ENCODE measurements at regions not wholly inside any gene's neighbourhood (a gene's known extent, or its start where the extent isn't known, plus 50 kb on each side); places are given as distances from the start of the nearest gene placed in this dataset.

DNA sequence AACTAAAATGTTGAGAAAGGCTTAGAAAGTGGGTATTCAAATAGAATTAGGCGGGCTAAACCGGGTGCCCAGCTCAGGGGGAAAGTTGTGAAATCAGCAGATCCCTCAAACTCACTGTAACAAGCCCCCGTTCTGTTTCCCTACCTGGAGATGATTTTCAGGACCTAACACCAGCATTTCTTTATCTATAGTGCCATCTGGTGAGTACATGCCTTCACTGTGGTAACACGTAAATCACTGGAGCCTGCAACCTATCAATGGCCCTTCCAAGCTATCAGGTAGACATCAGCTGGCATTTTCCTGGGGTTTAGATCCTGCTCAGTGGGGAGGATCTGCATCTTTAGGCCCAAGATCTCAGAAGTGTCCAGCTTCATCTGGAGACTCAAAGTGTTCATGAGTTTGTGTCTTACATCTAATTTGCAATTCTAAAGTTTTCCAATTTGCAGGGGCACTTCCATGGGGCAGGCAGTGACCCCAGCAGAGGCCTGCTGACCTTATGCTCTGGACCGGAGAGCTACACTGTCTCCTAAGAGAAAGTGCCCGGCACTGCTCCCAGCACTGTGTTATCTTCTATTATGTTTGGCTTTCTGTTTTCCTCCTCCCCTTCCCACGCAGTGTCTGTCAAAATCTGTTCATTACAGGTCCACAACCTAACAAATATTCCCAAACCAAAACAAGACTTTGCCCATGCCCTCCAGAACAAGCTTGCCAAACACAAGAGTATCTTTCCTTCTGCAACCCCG, 132.5 kb downstream of the LSM5 start:
- no peaks in the 10 kb centered on the region for H3K4me1 ChIP-seq (ENCODE audit: control insufficient read depth in 4 of 4, insufficient read depth in 4 of 4, low read length in 3 of 4)
- no peak overlapping the region for H3K27ac ChIP-seq (ENCODE audit: low read depth in 1 of 2, low read length in 2 of 2)
- no peak overlapping the region for H3K9ac ChIP-seq (ENCODE audit: low read depth in 1 of 2, low read length in 2 of 2)
- WGBS, result 36% methylated on average over 8 of the region's 8 CpGs
- TF ChIP-seq MAX (IDR thresholded peaks at IDR 0.05) (no peak), HNF4G (IDR thresholded peaks at IDR 0.05) (no peak), HNF4A (conservative IDR thresholded peaks at IDR 0.05) (no peak), JUND (IDR thresholded peaks at IDR 0.05) (no peak), RAD21 (IDR thresholded peaks at IDR 0.05) (no peak), FOXA1 (IDR thresholded peaks at IDR 0.05) (no peak), FOXA2 (IDR thresholded peaks at IDR 0.05) (no peak), RXRA (IDR thresholded peaks at IDR 0.05) (no peak), TAF1 (conservative IDR thresholded peaks at IDR 0.05) (no peak), EGR1 (IDR thresholded peaks at IDR 0.05; ENCODE audit: low read depth in 2 of 2) (no peak), GABPA (IDR thresholded peaks at IDR 0.05 in 1 of 2, conservative IDR thresholded peaks at IDR 0.05 in 1 of 2) (no peak), YY1 (IDR thresholded peaks at IDR 0.05) (no peak), NR2F2 (IDR thresholded peaks at IDR 0.05) (no peak), SP1 (IDR thresholded peaks at IDR 0.05) (no peak)
- TF ChIP-seq, protein P1, sequence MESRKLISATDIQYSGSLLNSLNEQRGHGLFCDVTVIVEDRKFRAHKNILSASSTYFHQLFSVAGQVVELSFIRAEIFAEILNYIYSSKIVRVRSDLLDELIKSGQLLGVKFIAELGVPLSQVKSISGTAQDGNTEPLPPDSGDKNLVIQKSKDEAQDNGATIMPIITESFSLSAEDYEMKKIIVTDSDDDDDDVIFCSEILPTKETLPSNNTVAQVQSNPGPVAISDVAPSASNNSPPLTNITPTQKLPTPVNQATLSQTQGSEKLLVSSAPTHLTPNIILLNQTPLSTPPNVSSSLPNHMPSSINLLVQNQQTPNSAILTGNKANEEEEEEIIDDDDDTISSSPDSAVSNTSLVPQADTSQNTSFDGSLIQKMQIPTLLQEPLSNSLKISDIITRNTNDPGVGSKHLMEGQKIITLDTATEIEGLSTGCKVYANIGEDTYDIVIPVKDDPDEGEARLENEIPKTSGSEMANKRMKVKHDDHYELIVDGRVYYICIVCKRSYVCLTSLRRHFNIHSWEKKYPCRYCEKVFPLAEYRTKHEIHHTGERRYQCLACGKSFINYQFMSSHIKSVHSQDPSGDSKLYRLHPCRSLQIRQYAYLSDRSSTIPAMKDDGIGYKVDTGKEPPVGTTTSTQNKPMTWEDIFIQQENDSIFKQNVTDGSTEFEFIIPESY (IDR thresholded peaks at IDR 0.05), result no peak
- TF ChIP-seq, protein P2, sequence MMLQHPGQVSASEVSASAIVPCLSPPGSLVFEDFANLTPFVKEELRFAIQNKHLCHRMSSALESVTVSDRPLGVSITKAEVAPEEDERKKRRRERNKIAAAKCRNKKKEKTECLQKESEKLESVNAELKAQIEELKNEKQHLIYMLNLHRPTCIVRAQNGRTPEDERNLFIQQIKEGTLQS (IDR thresholded peaks at IDR 0.05), result no peak
- TF ChIP-seq, protein P3, sequence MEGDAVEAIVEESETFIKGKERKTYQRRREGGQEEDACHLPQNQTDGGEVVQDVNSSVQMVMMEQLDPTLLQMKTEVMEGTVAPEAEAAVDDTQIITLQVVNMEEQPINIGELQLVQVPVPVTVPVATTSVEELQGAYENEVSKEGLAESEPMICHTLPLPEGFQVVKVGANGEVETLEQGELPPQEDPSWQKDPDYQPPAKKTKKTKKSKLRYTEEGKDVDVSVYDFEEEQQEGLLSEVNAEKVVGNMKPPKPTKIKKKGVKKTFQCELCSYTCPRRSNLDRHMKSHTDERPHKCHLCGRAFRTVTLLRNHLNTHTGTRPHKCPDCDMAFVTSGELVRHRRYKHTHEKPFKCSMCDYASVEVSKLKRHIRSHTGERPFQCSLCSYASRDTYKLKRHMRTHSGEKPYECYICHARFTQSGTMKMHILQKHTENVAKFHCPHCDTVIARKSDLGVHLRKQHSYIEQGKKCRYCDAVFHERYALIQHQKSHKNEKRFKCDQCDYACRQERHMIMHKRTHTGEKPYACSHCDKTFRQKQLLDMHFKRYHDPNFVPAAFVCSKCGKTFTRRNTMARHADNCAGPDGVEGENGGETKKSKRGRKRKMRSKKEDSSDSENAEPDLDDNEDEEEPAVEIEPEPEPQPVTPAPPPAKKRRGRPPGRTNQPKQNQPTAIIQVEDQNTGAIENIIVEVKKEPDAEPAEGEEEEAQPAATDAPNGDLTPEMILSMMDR (IDR thresholded peaks at IDR 0.05; ENCODE audit: low read depth, low read length, missing input control), result no peak
- TF ChIP-seq, protein P4, sequence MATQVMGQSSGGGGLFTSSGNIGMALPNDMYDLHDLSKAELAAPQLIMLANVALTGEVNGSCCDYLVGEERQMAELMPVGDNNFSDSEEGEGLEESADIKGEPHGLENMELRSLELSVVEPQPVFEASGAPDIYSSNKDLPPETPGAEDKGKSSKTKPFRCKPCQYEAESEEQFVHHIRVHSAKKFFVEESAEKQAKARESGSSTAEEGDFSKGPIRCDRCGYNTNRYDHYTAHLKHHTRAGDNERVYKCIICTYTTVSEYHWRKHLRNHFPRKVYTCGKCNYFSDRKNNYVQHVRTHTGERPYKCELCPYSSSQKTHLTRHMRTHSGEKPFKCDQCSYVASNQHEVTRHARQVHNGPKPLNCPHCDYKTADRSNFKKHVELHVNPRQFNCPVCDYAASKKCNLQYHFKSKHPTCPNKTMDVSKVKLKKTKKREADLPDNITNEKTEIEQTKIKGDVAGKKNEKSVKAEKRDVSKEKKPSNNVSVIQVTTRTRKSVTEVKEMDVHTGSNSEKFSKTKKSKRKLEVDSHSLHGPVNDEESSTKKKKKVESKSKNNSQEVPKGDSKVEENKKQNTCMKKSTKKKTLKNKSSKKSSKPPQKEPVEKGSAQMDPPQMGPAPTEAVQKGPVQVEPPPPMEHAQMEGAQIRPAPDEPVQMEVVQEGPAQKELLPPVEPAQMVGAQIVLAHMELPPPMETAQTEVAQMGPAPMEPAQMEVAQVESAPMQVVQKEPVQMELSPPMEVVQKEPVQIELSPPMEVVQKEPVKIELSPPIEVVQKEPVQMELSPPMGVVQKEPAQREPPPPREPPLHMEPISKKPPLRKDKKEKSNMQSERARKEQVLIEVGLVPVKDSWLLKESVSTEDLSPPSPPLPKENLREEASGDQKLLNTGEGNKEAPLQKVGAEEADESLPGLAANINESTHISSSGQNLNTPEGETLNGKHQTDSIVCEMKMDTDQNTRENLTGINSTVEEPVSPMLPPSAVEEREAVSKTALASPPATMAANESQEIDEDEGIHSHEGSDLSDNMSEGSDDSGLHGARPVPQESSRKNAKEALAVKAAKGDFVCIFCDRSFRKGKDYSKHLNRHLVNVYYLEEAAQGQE (IDR thresholded peaks at IDR 0.05), result no peak
- DNase-seq (ENCODE audit: low spot score), result no peak
- H3K27me3 ChIP-seq (ENCODE audit: control insufficient read depth in 4 of 4, insufficient read depth in 4 of 4, low read length in 3 of 4), result no peaks in the 10 kb centered on the region
- no peaks in the 10 kb centered on the region for H3K9me3 ChIP-seq (ENCODE audit: control insufficient read depth in 4 of 4, low read length in 3 of 4)
- H3K4me3 ChIP-seq (ENCODE audit: low read depth in 1 of 3, low read length in 3 of 3), result no peak overlapping the region
- H3K36me3 ChIP-seq (ENCODE audit: control insufficient read depth in 4 of 4, insufficient read depth in 3 of 4, low read depth in 1 of 4, low read length in 3 of 4), result no peaks in the 10 kb centered on the region
